ENCODE measurements at regions not wholly inside any gene's neighbourhood (a gene's known extent, or its start where the extent isn't known, plus 50 kb on each side); places are given as distances from the start of the nearest gene placed in this dataset.

DNA sequence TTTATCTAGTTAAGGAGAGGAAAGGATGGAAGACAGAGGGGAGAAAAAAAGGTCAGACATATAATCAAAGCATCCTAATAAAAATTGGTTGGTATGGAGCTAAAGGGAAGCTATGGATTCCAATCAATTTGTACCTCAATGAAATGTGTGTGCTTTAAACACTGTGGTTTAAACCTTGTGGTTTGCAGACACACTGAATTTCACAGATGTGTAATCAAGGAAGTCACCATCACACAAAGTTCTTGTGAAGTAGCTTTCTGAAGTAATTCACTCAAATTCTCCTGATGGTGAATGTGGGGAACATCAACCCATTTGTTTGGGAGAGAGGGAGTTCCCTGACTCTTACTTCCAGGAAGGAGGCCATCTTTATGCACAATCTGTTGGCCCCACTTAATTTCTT, 243.3 kb upstream of the KRR1 start:
- TF ChIP-seq ZNF136 (CRISPR knock-in tag; IDR thresholded peaks at IDR 0.05; ENCODE audit: low read depth) (no peak), FOXP1 (IDR thresholded peaks at IDR 0.05) (no peak), FOXP1 (CRISPR knock-in tag; IDR thresholded peaks at IDR 0.05) (no peak), CHD4 (IDR thresholded peaks at IDR 0.05; ENCODE audit: borderline replicate concordance, low read length) (no peak), MIXL1 (CRISPR knock-in tag; IDR thresholded peaks at IDR 0.05) (no peak), JARID2 (CRISPR knock-in tag; IDR thresholded peaks at IDR 0.05; ENCODE audit: insufficient replicate concordance) (no peak), ZNF468 (CRISPR knock-in tag; IDR thresholded peaks at IDR 0.05) (no peak), POLR2A (IDR thresholded peaks at IDR 0.05; ENCODE audit: insufficient read depth in 1 of 2, low read depth in 2 of 2, low read length in 2 of 2) (no peak), BHLHE40 (IDR thresholded peaks at IDR 0.05; ENCODE audit: low read length) (no peak), MXI1 (IDR thresholded peaks at IDR 0.05; ENCODE audit: borderline replicate concordance, low read depth, low read length) (no peak)
- TF ChIP-seq, protein P1, sequence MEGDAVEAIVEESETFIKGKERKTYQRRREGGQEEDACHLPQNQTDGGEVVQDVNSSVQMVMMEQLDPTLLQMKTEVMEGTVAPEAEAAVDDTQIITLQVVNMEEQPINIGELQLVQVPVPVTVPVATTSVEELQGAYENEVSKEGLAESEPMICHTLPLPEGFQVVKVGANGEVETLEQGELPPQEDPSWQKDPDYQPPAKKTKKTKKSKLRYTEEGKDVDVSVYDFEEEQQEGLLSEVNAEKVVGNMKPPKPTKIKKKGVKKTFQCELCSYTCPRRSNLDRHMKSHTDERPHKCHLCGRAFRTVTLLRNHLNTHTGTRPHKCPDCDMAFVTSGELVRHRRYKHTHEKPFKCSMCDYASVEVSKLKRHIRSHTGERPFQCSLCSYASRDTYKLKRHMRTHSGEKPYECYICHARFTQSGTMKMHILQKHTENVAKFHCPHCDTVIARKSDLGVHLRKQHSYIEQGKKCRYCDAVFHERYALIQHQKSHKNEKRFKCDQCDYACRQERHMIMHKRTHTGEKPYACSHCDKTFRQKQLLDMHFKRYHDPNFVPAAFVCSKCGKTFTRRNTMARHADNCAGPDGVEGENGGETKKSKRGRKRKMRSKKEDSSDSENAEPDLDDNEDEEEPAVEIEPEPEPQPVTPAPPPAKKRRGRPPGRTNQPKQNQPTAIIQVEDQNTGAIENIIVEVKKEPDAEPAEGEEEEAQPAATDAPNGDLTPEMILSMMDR (CRISPR knock-in tag; IDR thresholded peaks at IDR 0.05) = no peak
- TF ChIP-seq, protein P2, sequence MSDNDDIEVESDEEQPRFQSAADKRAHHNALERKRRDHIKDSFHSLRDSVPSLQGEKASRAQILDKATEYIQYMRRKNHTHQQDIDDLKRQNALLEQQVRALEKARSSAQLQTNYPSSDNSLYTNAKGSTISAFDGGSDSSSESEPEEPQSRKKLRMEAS (IDR thresholded peaks at IDR 0.05) = no peak
- TF ChIP-seq, protein P3, sequence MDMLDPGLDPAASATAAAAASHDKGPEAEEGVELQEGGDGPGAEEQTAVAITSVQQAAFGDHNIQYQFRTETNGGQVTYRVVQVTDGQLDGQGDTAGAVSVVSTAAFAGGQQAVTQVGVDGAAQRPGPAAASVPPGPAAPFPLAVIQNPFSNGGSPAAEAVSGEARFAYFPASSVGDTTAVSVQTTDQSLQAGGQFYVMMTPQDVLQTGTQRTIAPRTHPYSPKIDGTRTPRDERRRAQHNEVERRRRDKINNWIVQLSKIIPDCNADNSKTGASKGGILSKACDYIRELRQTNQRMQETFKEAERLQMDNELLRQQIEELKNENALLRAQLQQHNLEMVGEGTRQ (IDR thresholded peaks at IDR 0.05; ENCODE audit: low read depth, low read length) = no peak
- TF ChIP-seq, protein P3 (CRISPR knock-in tag; IDR thresholded peaks at IDR 0.05; ENCODE audit: borderline replicate concordance) = no peak
